Peyer's patch (tissue), 4 donors: ENCODE measurements at regions not wholly inside any gene's neighbourhood (a gene's known extent, or its start where the extent isn't known, plus 50 kb on each side); places are given as distances from the start of the nearest gene placed in this dataset.

Experiments
- DNase-seq, 3 donors: peaks; one replicate each; pipeline ENCODE4 v3.0.0-alpha.2; 2017 to 2019
- H3K27ac ChIP-seq, 4 donors: fragments of 200-600 bp; sonication (generic); one replicate each; pipeline ENCODE4 v1.5.1; 2016 to 2019
- H3K27me3 ChIP-seq, 2 donors: fragments of 200-600 bp; sonication (generic); one replicate each; pipeline ENCODE4 v1.5.1; 2019
- H3K36me3 ChIP-seq, 3 donors: fragments of 200-600 bp; sonication (generic); one replicate each; pipeline ENCODE4 v1.5.1; 2016 to 2019
- H3K4me1 ChIP-seq, 4 donors: fragments of 200-600 bp; sonication (generic); one replicate each; pipeline ENCODE4 v1.5.1; 2016 to 2019
- H3K4me3 ChIP-seq, 4 donors: fragments of 200-600 bp; sonication (generic); 1 replicate in 3 of 4; 2 replicates in 1 of 4; pipeline ENCODE4 v1.5.1; 2016 to 2019; ENCODE audit warnings: mild to moderate bottlenecking in 1 of 4
- H3K9me3 ChIP-seq, 4 donors: fragments of 200-600 bp; sonication (generic); one replicate each; pipeline ENCODE4 v1.5.1; 2016 to 2019; ENCODE audit warnings: mild to moderate bottlenecking in 1 of 4
- POLR2A ChIP-seq, 2 donors: fragments of 450-650 bp; IDR thresholded peaks; one replicate each; pipeline ENCODE4 v1.5.1; 2017; ENCODE audit warnings: antibody characterized with exemption in 2 of 2, mild to moderate bottlenecking in 2 of 2, moderate library complexity in 2 of 2
- TF ChIP-seq, protein P1 (sequence below), 6 experiments: fragments of 450-650 bp in 4 of 6; fragments of 200-600 bp in 2 of 6; sonication (generic) in 1 of 6; IDR thresholded peaks; one replicate each; pipeline ENCODE4 v1.5.1; 2017 to 2019; ENCODE audit warnings: antibody characterized with exemption in 6 of 6, mild to moderate bottlenecking in 3 of 6, moderate library complexity in 1 of 6

DNA sequence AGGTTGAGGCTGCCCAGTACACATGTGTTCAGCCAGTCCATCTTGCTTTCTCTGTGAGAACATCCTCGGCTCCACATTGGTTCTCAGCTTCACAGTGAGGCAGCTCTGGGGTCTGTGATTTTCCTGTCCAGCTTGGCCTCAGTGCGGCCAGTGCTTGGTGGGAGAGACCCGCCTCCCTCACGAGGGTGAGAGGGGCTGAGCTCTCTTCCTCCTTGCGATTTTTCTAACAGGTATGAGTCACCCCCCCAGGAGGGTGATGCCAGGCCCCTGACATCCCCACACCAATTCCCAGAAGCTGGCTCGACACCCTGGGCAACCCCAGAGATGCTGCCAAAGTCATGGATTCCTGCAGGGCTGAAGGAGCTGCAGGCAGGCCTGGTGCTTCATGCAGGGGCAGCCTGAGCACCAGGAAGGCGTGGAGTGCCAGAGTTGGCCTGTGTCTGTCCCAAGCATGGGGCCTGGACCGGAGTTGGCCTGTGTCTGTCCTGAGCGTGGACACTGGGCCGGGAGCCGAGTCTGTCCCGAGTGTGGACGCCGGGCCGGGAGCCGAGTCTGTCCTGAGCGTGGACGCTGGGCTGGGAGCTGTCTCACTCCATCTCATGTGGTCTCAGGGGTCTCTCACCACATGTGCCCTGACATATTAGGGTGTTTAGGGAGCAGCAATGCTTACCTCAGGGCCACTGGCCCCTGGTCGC lies 408.6 kb upstream of the IRX4 start:
- no peaks in the 10 kb centered on the region for H3K4me1 ChIP-seq
- TF ChIP-seq POLR2A (IDR thresholded peaks at IDR 0.05), result no peak
- TF ChIP-seq, protein P1, sequence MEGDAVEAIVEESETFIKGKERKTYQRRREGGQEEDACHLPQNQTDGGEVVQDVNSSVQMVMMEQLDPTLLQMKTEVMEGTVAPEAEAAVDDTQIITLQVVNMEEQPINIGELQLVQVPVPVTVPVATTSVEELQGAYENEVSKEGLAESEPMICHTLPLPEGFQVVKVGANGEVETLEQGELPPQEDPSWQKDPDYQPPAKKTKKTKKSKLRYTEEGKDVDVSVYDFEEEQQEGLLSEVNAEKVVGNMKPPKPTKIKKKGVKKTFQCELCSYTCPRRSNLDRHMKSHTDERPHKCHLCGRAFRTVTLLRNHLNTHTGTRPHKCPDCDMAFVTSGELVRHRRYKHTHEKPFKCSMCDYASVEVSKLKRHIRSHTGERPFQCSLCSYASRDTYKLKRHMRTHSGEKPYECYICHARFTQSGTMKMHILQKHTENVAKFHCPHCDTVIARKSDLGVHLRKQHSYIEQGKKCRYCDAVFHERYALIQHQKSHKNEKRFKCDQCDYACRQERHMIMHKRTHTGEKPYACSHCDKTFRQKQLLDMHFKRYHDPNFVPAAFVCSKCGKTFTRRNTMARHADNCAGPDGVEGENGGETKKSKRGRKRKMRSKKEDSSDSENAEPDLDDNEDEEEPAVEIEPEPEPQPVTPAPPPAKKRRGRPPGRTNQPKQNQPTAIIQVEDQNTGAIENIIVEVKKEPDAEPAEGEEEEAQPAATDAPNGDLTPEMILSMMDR (IDR thresholded peaks at IDR 0.05), result no peak

DNA sequence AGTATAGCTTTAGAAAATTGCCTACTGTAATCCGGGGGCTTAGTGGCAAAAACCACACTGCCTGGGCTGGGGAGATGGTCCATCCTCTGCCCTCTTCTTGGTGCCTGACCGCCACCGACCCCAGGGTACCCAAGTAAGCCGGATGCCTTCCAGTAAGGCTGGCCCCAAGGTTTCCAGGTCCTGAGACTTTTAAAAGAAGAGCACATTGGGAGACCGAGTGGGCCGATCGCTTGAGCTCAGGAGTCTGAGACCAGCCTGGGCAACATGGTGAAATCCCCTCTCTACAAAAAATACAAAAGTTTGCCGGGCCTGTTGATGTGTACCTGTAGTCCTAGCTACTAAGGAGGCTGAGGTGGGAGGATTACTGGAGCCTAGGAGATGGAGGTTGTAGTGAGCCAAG lies 406.7 kb upstream of the IRX4 start:
- H3K4me1 ChIP-seq, result no peaks in the 10 kb centered on the region
- DNase-seq, result no peak
- H3K36me3 ChIP-seq, result no peaks in the 10 kb centered on the region
- TF ChIP-seq POLR2A (IDR thresholded peaks at IDR 0.05), result no peak
- TF ChIP-seq, protein P1 (IDR thresholded peaks at IDR 0.05), result no peak
- peaks cover 0 to 2% (median 0%) of the 10 kb centered on the region in 4 donors for H3K9me3 ChIP-seq
- H3K27me3 ChIP-seq, result no peaks in the 10 kb centered on the region
- no peak overlapping the region for H3K27ac ChIP-seq
- H3K4me3 ChIP-seq, result no peak overlapping the region

More for the DNA sequence above, 408.6 kb upstream of the IRX4 start:
- Histone ChIP-seq H3K36me3 (no peaks in the 10 kb centered on the region), H3K27me3 (no peaks in the 10 kb centered on the region), H3K27ac (no peak overlapping the region), H3K9me3 (peaks cover 0 to 2% (median 0%) of the 10 kb centered on the region in 4 donors), H3K4me3 (no peak overlapping the region)
- DNase-seq, result no peak

DNA sequence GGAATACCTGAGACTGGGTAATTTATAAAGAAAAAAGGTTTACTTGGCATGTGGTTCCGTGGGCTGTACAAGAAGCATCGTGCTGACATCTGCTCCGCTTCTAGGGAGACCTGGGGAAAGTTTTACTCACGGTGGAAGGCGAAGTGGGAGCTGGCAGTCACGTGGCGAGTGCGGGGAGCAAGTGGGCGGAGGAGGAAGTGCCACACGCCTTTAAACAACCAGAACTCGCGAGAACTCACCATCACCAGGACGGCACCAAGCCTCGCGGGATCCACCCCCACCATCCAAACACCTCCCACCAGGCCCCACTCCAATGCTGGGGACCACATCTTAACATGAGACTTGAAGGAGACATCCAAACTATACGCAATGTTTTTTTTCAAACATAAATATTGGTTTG lies 406.2 kb upstream of the IRX4 start:
- Histone ChIP-seq H3K4me1 (no peaks in the 10 kb centered on the region), H3K36me3 (no peaks in the 10 kb centered on the region), H3K9me3 (peaks cover 0 to 2% (median 0%) of the 10 kb centered on the region in 4 donors), H3K27ac (no peak overlapping the region), H3K27me3 (no peaks in the 10 kb centered on the region), H3K4me3 (no peak overlapping the region)
- no peak for DNase-seq
- TF ChIP-seq POLR2A (IDR thresholded peaks at IDR 0.05), result no peak
- TF ChIP-seq, protein P1 (IDR thresholded peaks at IDR 0.05), result no peak

DNA sequence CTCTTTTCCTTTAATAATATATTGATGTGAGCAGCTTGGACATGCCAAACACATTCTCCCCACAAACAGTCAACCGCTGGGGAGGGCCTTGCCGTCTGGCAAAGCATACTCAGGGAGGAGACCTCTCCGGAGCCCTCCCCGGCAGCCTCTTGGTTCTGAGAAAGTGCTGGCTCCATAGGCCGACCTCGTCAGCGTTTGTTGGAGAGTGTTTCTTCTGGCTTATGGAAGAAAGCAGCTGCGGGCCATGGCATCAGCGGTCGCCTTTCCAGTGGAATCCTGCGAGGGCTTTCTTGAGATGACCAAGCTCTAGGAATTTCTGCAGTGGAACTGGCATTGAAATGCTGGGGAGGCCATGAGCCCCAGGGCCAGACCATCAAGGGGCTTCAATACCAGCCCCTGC lies 405.7 kb upstream of the IRX4 start:
- Histone ChIP-seq H3K36me3 (no peaks in the 10 kb centered on the region), H3K4me3 (no peak overlapping the region), H3K4me1 (no peaks in the 10 kb centered on the region), H3K27me3 (no peaks in the 10 kb centered on the region), H3K27ac (no peak overlapping the region), H3K9me3 (peaks cover 0 to 2% (median 0%) of the 10 kb centered on the region in 4 donors)
- TF ChIP-seq POLR2A (IDR thresholded peaks at IDR 0.05), result no peak
- TF ChIP-seq, protein P1 (IDR thresholded peaks at IDR 0.05), result no peak
- DNase-seq, result no peak

DNA sequence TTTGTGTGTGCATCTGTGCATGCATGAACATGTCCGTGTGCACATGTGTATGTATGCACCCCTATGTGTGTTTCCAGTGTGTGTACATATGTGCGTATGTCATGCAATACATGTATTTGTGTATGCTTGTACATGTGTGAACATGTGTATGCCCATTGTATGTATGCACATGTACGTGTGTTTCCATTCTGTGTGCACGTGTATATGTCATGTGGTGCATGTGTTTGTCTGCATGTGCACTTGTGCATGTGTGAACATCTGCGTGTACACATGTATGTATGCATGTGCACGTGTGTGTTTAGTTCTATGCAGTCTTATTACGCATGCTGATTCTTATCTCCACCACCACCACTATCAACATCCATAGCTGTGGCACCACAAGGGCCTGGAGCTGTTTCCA lies 403.5 kb upstream of the IRX4 start:
- DNase-seq, result no peak
- Histone ChIP-seq H3K9me3 (no peaks in the 10 kb centered on the region), H3K27ac (no peak overlapping the region), H3K4me3 (no peak overlapping the region), H3K4me1 (no peaks in the 10 kb centered on the region), H3K36me3 (no peaks in the 10 kb centered on the region), H3K27me3 (no peaks in the 10 kb centered on the region)
- TF ChIP-seq, protein P1 (IDR thresholded peaks at IDR 0.05), result no peak
- no peak for TF ChIP-seq POLR2A (IDR thresholded peaks at IDR 0.05)
